GM12878 (cell line): ENCODE measurements at regions not wholly inside any gene's neighbourhood (a gene's known extent, or its start where the extent isn't known, plus 50 kb on each side); places are given as distances from the start of the nearest gene placed in this dataset.

Source experiments
- ATAC-seq: fragments of 200-7000 bp; cut with Tn5 transposase; 3 replicates; pipeline ENCODE4 v1.9.1; 2020; ENCODE audit warnings: mild to moderate bottlenecking, moderate library complexity
- BruUV-seq: library from RNA; stranded (reverse); fragments of 400-500 nt; replicated peaks from 2 replicates; lab custom pipeline; 2021; lab: Mats Ljungman, UMichigan
- CTCF ChIA-PET: fragments of 300-600 bp; sonication (Branson Sonifier 250); formaldehyde crosslinking; extraction: SDS; loops from one replicate; lab custom pipeline; 2021; ENCODE audit warnings: inconsistent platforms; lab: Yijun Ruan, JAX
- POLR2A ChIA-PET: fragments of 350-600 bp; formaldehyde crosslinking; extraction: SDS; loops from one replicate; lab custom pipeline; 2021; ENCODE audit warnings: inconsistent platforms; lab: Charles Lee
- RAD21 ChIA-PET: fragments of 300-600 bp; sonication (Branson Sonifier 250); formaldehyde crosslinking; loops from one replicate; lab custom pipeline; 2023; ENCODE audit warnings: antibody characterized with exemption; ENCODE audit not compliant: unreplicated experiment; lab: Charles Lee
- SMC1A ChIA-PET: fragments of 300-600 bp; sonication (Branson Sonifier 250); formaldehyde crosslinking; loops from one replicate; lab custom pipeline; 2023; ENCODE audit not compliant: unreplicated experiment, uncharacterized antibody; lab: Charles Lee
- DNase-seq: peaks from one replicate; pipeline ENCODE4 v3.0.0-alpha.2; 2011; ENCODE audit warnings: low read depth, low spot score
- FAIRE-seq: peaks from 3 replicates; lab custom pipeline; 2011; peaks lifted over from hg19 to GRCh38; lab: Jason Lieb, UNC
- H2AFZ ChIP-seq: 2 replicates; pipeline ENCODE4 v1.6.0; 2011; ENCODE audit warnings: low read depth, low read length, control low read depth; ENCODE audit not compliant: control insufficient read depth
- H3K27ac ChIP-seq: 2 replicates; pipeline ENCODE4 v1.5.1; 2011; ENCODE audit warnings: control low read depth; ENCODE audit not compliant: control insufficient read depth, insufficient read depth
- H3K27me3 ChIP-seq, 2 experiments: replicated peaks in 1 of 2; 2 replicates each; pipeline versions ENCODE4 v1.6.0 to v1.6.1; 2011; ENCODE audit warnings: low read length in 1 of 2; ENCODE audit not compliant: control insufficient read depth in 2 of 2, insufficient read depth in 2 of 2
- H3K36me3 ChIP-seq, 2 experiments: 2 replicates each; pipeline ENCODE4 v1.5.1; 2011; ENCODE audit warnings: low read length in 1 of 2; ENCODE audit not compliant: control insufficient read depth in 2 of 2, insufficient read depth in 2 of 2
- H3K4me1 ChIP-seq: 2 replicates; pipeline ENCODE4 v1.6.1; 2011; ENCODE audit warnings: mild to moderate bottlenecking, low read length, moderate library complexity, mixed read lengths; ENCODE audit not compliant: control insufficient read depth, insufficient read depth
- H3K4me2 ChIP-seq: 2 replicates; pipeline ENCODE4 v1.6.0; 2011; ENCODE audit warnings: control low read depth; ENCODE audit not compliant: control insufficient read depth, insufficient read depth
- H3K4me3 ChIP-seq: fragments of 200-600 bp; sonication (generic); 2 replicates; pipeline ENCODE4 v1.5.1; 2016
- H3K79me2 ChIP-seq: 2 replicates; pipeline ENCODE4 v1.6.0; 2011; ENCODE audit warnings: low read length; ENCODE audit not compliant: control insufficient read depth, insufficient read depth
- H3K9ac ChIP-seq: 2 replicates; pipeline ENCODE4 v1.8.0; 2011; ENCODE audit warnings: low read length, control low read depth, mixed read lengths; ENCODE audit not compliant: control insufficient read depth, insufficient read depth
- H3K9me3 ChIP-seq: replicated peaks from 3 replicates; pipeline ENCODE4 v1.5.1; 2011; ENCODE audit warnings: mild to moderate bottlenecking, low read length; ENCODE audit not compliant: control insufficient read depth, insufficient read depth
- H4K20me1 ChIP-seq: 2 replicates; pipeline ENCODE4 v1.6.0; 2011; ENCODE audit not compliant: control insufficient read depth, insufficient read depth
- DPF2 ChIP-seq: fragments of 450-650 bp; IDR thresholded peaks from 2 replicates; pipeline ENCODE4 v1.6.1; 2017; ENCODE audit warnings: mild to moderate bottlenecking
- FOXK2 ChIP-seq: fragments of 450-650 bp; IDR thresholded peaks from 2 replicates; pipeline ENCODE4 v1.6.1; 2017; ENCODE audit warnings: mild to moderate bottlenecking, moderate library complexity
- JUNB ChIP-seq: IDR thresholded peaks from 2 replicates; pipeline ENCODE4 v1.6.1; 2016; ENCODE audit warnings: antibody characterized with exemption, mild to moderate bottlenecking
- JUND ChIP-seq: IDR thresholded peaks from 2 replicates; pipeline ENCODE4 v1.6.1; 2012; ENCODE audit warnings: low read depth, mild to moderate bottlenecking, low read length, improper control_type of control experiment, moderate library complexity
- MTA3 ChIP-seq: IDR thresholded peaks from 2 replicates; pipeline ENCODE4 v1.6.1; 2012; ENCODE audit warnings: low read length, inconsistent platforms, borderline replicate concordance
- NR2C1 ChIP-seq: fragments of 450-650 bp; IDR thresholded peaks from 2 replicates; pipeline ENCODE4 v1.6.1; 2017; ENCODE audit warnings: antibody characterized with exemption, mild to moderate bottlenecking, moderate library complexity
- NR2C2 ChIP-seq: IDR thresholded peaks from 2 replicates; pipeline ENCODE4 v1.6.1; 2011; ENCODE audit warnings: borderline replicate concordance, low read depth; ENCODE audit not compliant: control insufficient read depth, insufficient read length
- PAX8 ChIP-seq: fragments of 450-650 bp; IDR thresholded peaks from 2 replicates; pipeline ENCODE4 v1.6.1; 2017; ENCODE audit warnings: mild to moderate bottlenecking, moderate library complexity
- RAD51 ChIP-seq: fragments of 450-650 bp; IDR thresholded peaks from 2 replicates; pipeline ENCODE4 v1.6.1; 2016; ENCODE audit warnings: moderate library complexity, mild to moderate bottlenecking, inconsistent platforms
- STAT1 ChIP-seq: fragments of 450-650 bp; conservative IDR thresholded peaks from 2 replicates; pipeline ENCODE4 v1.6.1; 2014; ENCODE audit warnings: antibody characterized with exemption, mild to moderate bottlenecking
- WGBS: methylation state at CpG from one replicate; pipeline ENCODE4 v1.1.6; 2016; ENCODE audit warnings: low lambda C conversion rate; ENCODE audit not compliant: insufficient replicate concordance, insufficient coverage; ENCODE audit errors: missing lambda C conversion rate; 5-methylcytosine and 5-hydroxymethylcytosine counted together
- in situ Hi-C: fragments of 300-500 bp; cut with MboI; formaldehyde crosslinking; loops from 9 replicates; pipeline ENCODE4 v1.14.3; 2018; ENCODE audit warnings: mixed read lengths
- intact Hi-C: fragments of 100-400 bp; cut with micrococcal nuclease; formaldehyde crosslinking; loops from one replicate; pipeline ENCODE4 v1.14.2; 2022; ENCODE audit not compliant: unreplicated experiment
- TF ChIP-seq, protein P1 (sequence below): fragments of 450-650 bp; IDR thresholded peaks from 2 replicates; pipeline ENCODE4 v1.6.1; 2014; ENCODE audit warnings: mild to moderate bottlenecking
- TF ChIP-seq, protein P2 (sequence below): fragments of 450-650 bp; formaldehyde crosslinking; IDR thresholded peaks from 2 replicates; pipeline ENCODE4 v1.5.0; 2022; ENCODE audit warnings: mild to moderate bottlenecking, missing genetic modification characterization
- TF ChIP-seq, protein P3 (sequence below): IDR thresholded peaks from 2 replicates; pipeline ENCODE4 v1.6.1; 2012; ENCODE audit warnings: low read depth, low read length, improper control_type of control experiment

DNA sequence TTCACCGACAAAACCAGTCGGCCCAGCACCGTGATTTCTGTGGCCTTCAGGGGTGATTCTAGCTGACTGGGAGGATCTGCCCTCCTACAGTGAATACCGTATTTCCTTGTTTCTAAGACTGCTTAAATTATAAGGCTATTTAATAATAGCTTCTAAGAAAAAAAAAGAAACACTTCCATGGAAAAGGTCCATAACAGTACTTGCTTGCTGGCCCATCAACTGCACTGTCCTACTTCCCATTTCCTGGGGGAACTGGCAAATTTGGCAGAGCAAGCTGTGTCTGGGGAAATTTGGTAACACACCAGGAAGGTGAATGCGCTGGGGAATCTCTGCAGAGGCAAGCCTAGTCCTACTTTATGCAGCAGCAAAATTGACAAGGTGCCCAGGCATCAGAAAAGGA is 214.0 kb downstream of the ZNF326 start:
- H3K4me3 ChIP-seq: no peak overlapping the region
- H3K27ac ChIP-seq: no peak overlapping the region
- H3K36me3 ChIP-seq: no peaks in the 10 kb centered on the region
- no peak for FAIRE-seq
- H3K9me3 ChIP-seq: no peaks in the 10 kb centered on the region
- ChIA-PET SMC1A (interaction anchor here (1.0 to 1.2 kb wide), 2 partner anchors 11 to 21 kb away, joined by 3 read pairs; no protein-coding TSS in a partner anchor), POLR2A (interaction anchor here (1.1 kb wide), 1 partner anchor 75 kb away, joined by 3 read pairs; no protein-coding TSS in a partner anchor), CTCF (interaction anchor here (1.6 kb wide), 1 partner anchor 8 kb away, joined by 8 read pairs; no protein-coding TSS in a partner anchor), RAD21 (no interaction called here)
- TF ChIP-seq NR2C1 (no peak), JUNB (no peak), DPF2 (no peak), JUND (no peak), FOXK2 (no peak), PAX8 (no peak), RAD51 (no peak), MTA3 (no peak), NR2C2 (no peak), STAT1 (no peak)
- TF ChIP-seq, protein P1, sequence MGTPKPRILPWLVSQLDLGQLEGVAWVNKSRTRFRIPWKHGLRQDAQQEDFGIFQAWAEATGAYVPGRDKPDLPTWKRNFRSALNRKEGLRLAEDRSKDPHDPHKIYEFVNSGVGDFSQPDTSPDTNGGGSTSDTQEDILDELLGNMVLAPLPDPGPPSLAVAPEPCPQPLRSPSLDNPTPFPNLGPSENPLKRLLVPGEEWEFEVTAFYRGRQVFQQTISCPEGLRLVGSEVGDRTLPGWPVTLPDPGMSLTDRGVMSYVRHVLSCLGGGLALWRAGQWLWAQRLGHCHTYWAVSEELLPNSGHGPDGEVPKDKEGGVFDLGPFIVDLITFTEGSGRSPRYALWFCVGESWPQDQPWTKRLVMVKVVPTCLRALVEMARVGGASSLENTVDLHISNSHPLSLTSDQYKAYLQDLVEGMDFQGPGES: no peak
- TF ChIP-seq, protein P2, sequence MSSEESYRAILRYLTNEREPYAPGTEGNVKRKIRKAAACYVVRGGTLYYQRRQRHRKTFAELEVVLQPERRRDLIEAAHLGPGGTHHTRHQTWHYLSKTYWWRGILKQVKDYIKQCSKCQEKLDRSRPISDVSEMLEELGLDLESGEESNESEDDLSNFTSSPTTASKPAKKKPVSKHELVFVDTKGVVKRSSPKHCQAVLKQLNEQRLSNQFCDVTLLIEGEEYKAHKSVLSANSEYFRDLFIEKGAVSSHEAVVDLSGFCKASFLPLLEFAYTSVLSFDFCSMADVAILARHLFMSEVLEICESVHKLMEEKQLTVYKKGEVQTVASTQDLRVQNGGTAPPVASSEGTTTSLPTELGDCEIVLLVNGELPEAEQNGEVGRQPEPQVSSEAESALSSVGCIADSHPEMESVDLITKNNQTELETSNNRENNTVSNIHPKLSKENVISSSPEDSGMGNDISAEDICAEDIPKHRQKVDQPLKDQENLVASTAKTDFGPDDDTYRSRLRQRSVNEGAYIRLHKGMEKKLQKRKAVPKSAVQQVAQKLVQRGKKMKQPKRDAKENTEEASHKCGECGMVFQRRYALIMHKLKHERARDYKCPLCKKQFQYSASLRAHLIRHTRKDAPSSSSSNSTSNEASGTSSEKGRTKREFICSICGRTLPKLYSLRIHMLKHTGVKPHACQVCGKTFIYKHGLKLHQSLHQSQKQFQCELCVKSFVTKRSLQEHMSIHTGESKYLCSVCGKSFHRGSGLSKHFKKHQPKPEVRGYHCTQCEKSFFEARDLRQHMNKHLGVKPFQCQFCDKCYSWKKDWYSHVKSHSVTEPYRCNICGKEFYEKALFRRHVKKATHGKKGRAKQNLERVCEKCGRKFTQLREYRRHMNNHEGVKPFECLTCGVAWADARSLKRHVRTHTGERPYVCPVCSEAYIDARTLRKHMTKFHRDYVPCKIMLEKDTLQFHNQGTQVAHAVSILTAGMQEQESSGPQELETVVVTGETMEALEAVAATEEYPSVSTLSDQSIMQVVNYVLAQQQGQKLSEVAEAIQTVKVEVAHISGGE (CRISPR knock-in tag): no peak
- TF ChIP-seq, protein P3, sequence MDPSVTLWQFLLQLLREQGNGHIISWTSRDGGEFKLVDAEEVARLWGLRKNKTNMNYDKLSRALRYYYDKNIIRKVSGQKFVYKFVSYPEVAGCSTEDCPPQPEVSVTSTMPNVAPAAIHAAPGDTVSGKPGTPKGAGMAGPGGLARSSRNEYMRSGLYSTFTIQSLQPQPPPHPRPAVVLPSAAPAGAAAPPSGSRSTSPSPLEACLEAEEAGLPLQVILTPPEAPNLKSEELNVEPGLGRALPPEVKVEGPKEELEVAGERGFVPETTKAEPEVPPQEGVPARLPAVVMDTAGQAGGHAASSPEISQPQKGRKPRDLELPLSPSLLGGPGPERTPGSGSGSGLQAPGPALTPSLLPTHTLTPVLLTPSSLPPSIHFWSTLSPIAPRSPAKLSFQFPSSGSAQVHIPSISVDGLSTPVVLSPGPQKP: no peak
- 13% methylated on average over 5 of the region's 5 CpGs for WGBS
- intact Hi-C loops: no loop called here
- no peaks in the 10 kb centered on the region for H3K4me1 ChIP-seq
- no TSS peak for BruUV-seq
- no peak for ATAC-seq
- no peak overlapping the region for H3K4me2 ChIP-seq
- no peaks in the 10 kb centered on the region for H3K79me2 ChIP-seq
- in situ Hi-C loops: no loop called here
- no peak overlapping the region for H3K9ac ChIP-seq
- no peaks in the 10 kb centered on the region for H4K20me1 ChIP-seq
- H3K27me3 ChIP-seq: no peaks in the 10 kb centered on the region
- DNase-seq: no peak
- no peak overlapping the region for H2AFZ ChIP-seq
